ENCODE measurements at regions not wholly inside any gene's neighbourhood (a gene's known extent, or its start where the extent isn't known, plus 50 kb on each side); places are given as distances from the start of the nearest gene placed in this dataset.

GRCh38 chr2:216974321-216975302 lies 114.7 kb upstream of the TNP1 start:
- peak in 1 of 2 donors; percentile 75 for DNase-seq
- Histone ChIP-seq H3K27ac (no peak overlapping the region), H3K4me3 (no peak overlapping the region), H3K27me3 (no peaks in the 10 kb centered on the region), H3K4me1 (no peaks in the 10 kb centered on the region), H3K36me3 (no peaks in the 10 kb centered on the region), H3K9me3 (no peaks in the 10 kb centered on the region)
- no peak for TF ChIP-seq CTCF (IDR thresholded peaks at IDR 0.05)
- no peak for TF ChIP-seq POLR2AphosphoS5 (IDR thresholded peaks at IDR 0.05)
- TF ChIP-seq EP300 (IDR thresholded peaks at IDR 0.05): no peak
- TF ChIP-seq POLR2A (IDR thresholded peaks at IDR 0.05): no peak
- WGBS, 2 donors: 74 to 89% methylated on average over 12 of the region's 12 CpGs
- ATAC-seq (ENCODE audit: low FRiP score in 2 of 2): peak; percentile 43 to 52

GRCh38 chr2:216971593-216971992 lies 111.7 kb upstream of the TNP1 start:
- TF ChIP-seq POLR2A (IDR thresholded peaks at IDR 0.05): no peak
- no peak for TF ChIP-seq CTCF (IDR thresholded peaks at IDR 0.05)
- no peak for TF ChIP-seq EP300 (IDR thresholded peaks at IDR 0.05)
- no peak for TF ChIP-seq POLR2AphosphoS5 (IDR thresholded peaks at IDR 0.05)
- Histone ChIP-seq H3K9me3 (no peaks in the 10 kb centered on the region), H3K27me3 (no peaks in the 10 kb centered on the region), H3K4me1 (no peaks in the 10 kb centered on the region), H3K27ac (no peak overlapping the region), H3K36me3 (no peaks in the 10 kb centered on the region), H3K4me3 (no peak overlapping the region)
- DNase-seq (no peak), ATAC-seq (ENCODE audit: low FRiP score in 2 of 2) (peak in 1 of 2 donors; percentile 54)
- 78 to 96% methylated on average over 2 of the region's 2 CpGs for WGBS, 2 donors

- Histone ChIP-seq H3K36me3 (no peaks in the 10 kb centered on the region), H3K27me3 (no peaks in the 10 kb centered on the region), H3K4me3 (no peak overlapping the region), H3K9me3 (no peaks in the 10 kb centered on the region), H3K4me1 (no peaks in the 10 kb centered on the region), H3K27ac (no peak overlapping the region)
- DNase-seq (no peak), ATAC-seq (ENCODE audit: low FRiP score in 2 of 2) (no peak)
- TF ChIP-seq CTCF (IDR thresholded peaks at IDR 0.05): no peak
- TF ChIP-seq POLR2AphosphoS5 (IDR thresholded peaks at IDR 0.05): no peak
- no peak for TF ChIP-seq EP300 (IDR thresholded peaks at IDR 0.05)
- TF ChIP-seq POLR2A (IDR thresholded peaks at IDR 0.05): no peak
- 87 to 94% methylated on average over 1 to 2 of the region's 2 CpGs for WGBS, 2 donors
These were observed 110.6 kb upstream of the TNP1 start for GRCh38 chr2:216970359-216970915.

- no peaks in the 10 kb centered on the region for H3K27me3 ChIP-seq
- DNase-seq (no peak), ATAC-seq (ENCODE audit: low FRiP score in 2 of 2) (no peak)
- H3K36me3 ChIP-seq: no peaks in the 10 kb centered on the region
- H3K27ac ChIP-seq: no peak overlapping the region
- H3K9me3 ChIP-seq: no peaks in the 10 kb centered on the region
- no peaks in the 10 kb centered on the region for H3K4me1 ChIP-seq
- H3K4me3 ChIP-seq: no peak overlapping the region
- TF ChIP-seq CTCF (IDR thresholded peaks at IDR 0.05) (no peak), POLR2A (IDR thresholded peaks at IDR 0.05) (no peak), EP300 (IDR thresholded peaks at IDR 0.05) (no peak), POLR2AphosphoS5 (IDR thresholded peaks at IDR 0.05) (no peak)
- WGBS, 2 donors: 100% methylated on average over 1 of the region's 1 CpG
These were observed 108.0 kb upstream of the TNP1 start for GRCh38 chr2:216967889-216968288.
